SW 1271 (cell line): ENCODE measurements at regions not wholly inside any gene's neighbourhood (a gene's known extent, or its start where the extent isn't known, plus 50 kb on each side); places are given as distances from the start of the nearest gene placed in this dataset.

ENCODE experiments used
- DNase-seq, 2 experiments: peaks; one replicate each; lab custom pipeline; 2025; lab: John Stamatoyannopoulos, UW

GRCh38 chr3:127090218-127091160, 102.4 kb upstream of the PRR23E start:
- no peak for DNase-seq

- no peak for DNase-seq
These were observed 101.6 kb upstream of the PRR23E start for GRCh38 chr3:127091376-127091775.

GRCh38 chr3:127092368-127092767, 100.6 kb upstream of the PRR23E start:
- no peak for DNase-seq

- no peak for DNase-seq
These were observed 100.2 kb upstream of the PRR23E start for GRCh38 chr3:127092776-127093175.

GRCh38 chr3:127093312-127093711, 99.6 kb upstream of the PRR23E start:
- DNase-seq: no peak

GRCh38 chr3:127095774-127096173, 97.2 kb upstream of the PRR23E start:
- DNase-seq: no peak

- DNase-seq: no peak
These were observed 96.5 kb upstream of the PRR23E start for GRCh38 chr3:127096256-127097071.

- DNase-seq: no peak
These were observed 95.9 kb upstream of the PRR23E start for GRCh38 chr3:127097072-127097405.

- DNase-seq: no peak
These were observed 95.5 kb upstream of the PRR23E start for GRCh38 chr3:127097481-127097880.

- DNase-seq: no peak
These were observed 92.9 kb upstream of the PRR23E start for GRCh38 chr3:127099982-127100381.

- DNase-seq: no peak
These were observed 92.2 kb upstream of the PRR23E start for GRCh38 chr3:127100459-127101410.

- DNase-seq: no peak
These were observed 91.3 kb upstream of the PRR23E start for GRCh38 chr3:127101411-127102187.

GRCh38 chr3:127102188-127102520, 90.8 kb upstream of the PRR23E start:
- DNase-seq: no peak

- no peak for DNase-seq
These were observed 90.3 kb upstream of the PRR23E start for GRCh38 chr3:127102587-127102986.

- DNase-seq: no peak
These were observed 89.9 kb upstream of the PRR23E start for GRCh38 chr3:127103080-127103479.

- no peak for DNase-seq
These were observed 88.3 kb upstream of the PRR23E start for GRCh38 chr3:127104586-127104985.

GRCh38 chr3:127105587-127105986, 87.3 kb upstream of the PRR23E start:
- DNase-seq: no peak

GRCh38 chr3:127106053-127106452, 86.9 kb upstream of the PRR23E start:
- no peak for DNase-seq

GRCh38 chr3:127106456-127106855, 86.5 kb upstream of the PRR23E start:
- DNase-seq: no peak

GRCh38 chr3:127107002-127107401, 85.9 kb upstream of the PRR23E start:
- DNase-seq: no peak
